GM12878 (cell line): ENCODE measurements at regions not wholly inside any gene's neighbourhood (a gene's known extent, or its start where the extent isn't known, plus 50 kb on each side); places are given as distances from the start of the nearest gene placed in this dataset.

ENCODE experiments used
- ATAC-seq: fragments of 200-7000 bp; cut with Tn5 transposase; 3 replicates; pipeline ENCODE4 v1.9.1; 2020; ENCODE audit warnings: mild to moderate bottlenecking, moderate library complexity
- BruUV-seq: library from RNA; stranded (reverse); fragments of 400-500 nt; replicated peaks from 2 replicates; lab custom pipeline; 2021; lab: Mats Ljungman, UMichigan
- CTCF ChIA-PET: fragments of 300-600 bp; sonication (Branson Sonifier 250); formaldehyde crosslinking; extraction: SDS; loops from one replicate; lab custom pipeline; 2021; ENCODE audit warnings: inconsistent platforms; lab: Yijun Ruan, JAX
- POLR2A ChIA-PET: fragments of 350-600 bp; formaldehyde crosslinking; extraction: SDS; loops from one replicate; lab custom pipeline; 2021; ENCODE audit warnings: inconsistent platforms; lab: Charles Lee
- RAD21 ChIA-PET: fragments of 300-600 bp; sonication (Branson Sonifier 250); formaldehyde crosslinking; loops from one replicate; lab custom pipeline; 2023; ENCODE audit warnings: antibody characterized with exemption; ENCODE audit not compliant: unreplicated experiment; lab: Charles Lee
- SMC1A ChIA-PET: fragments of 300-600 bp; sonication (Branson Sonifier 250); formaldehyde crosslinking; loops from one replicate; lab custom pipeline; 2023; ENCODE audit not compliant: unreplicated experiment, uncharacterized antibody; lab: Charles Lee
- DNase-seq: peaks from one replicate; pipeline ENCODE4 v3.0.0-alpha.2; 2011; ENCODE audit warnings: low read depth, low spot score
- FAIRE-seq: peaks from 3 replicates; lab custom pipeline; 2011; peaks lifted over from hg19 to GRCh38; lab: Jason Lieb, UNC
- H2AFZ ChIP-seq: 2 replicates; pipeline ENCODE4 v1.6.0; 2011; ENCODE audit warnings: low read depth, low read length, control low read depth; ENCODE audit not compliant: control insufficient read depth
- H3K27ac ChIP-seq: 2 replicates; pipeline ENCODE4 v1.5.1; 2011; ENCODE audit warnings: control low read depth; ENCODE audit not compliant: control insufficient read depth, insufficient read depth
- H3K27me3 ChIP-seq, 2 experiments: replicated peaks in 1 of 2; 2 replicates each; pipeline versions ENCODE4 v1.6.0 to v1.6.1; 2011; ENCODE audit warnings: low read length in 1 of 2; ENCODE audit not compliant: control insufficient read depth in 2 of 2, insufficient read depth in 2 of 2
- H3K36me3 ChIP-seq, 2 experiments: 2 replicates each; pipeline ENCODE4 v1.5.1; 2011; ENCODE audit warnings: low read length in 1 of 2; ENCODE audit not compliant: control insufficient read depth in 2 of 2, insufficient read depth in 2 of 2
- H3K4me1 ChIP-seq: 2 replicates; pipeline ENCODE4 v1.6.1; 2011; ENCODE audit warnings: mild to moderate bottlenecking, low read length, moderate library complexity, mixed read lengths; ENCODE audit not compliant: control insufficient read depth, insufficient read depth
- H3K4me2 ChIP-seq: 2 replicates; pipeline ENCODE4 v1.6.0; 2011; ENCODE audit warnings: control low read depth; ENCODE audit not compliant: control insufficient read depth, insufficient read depth
- H3K4me3 ChIP-seq: fragments of 200-600 bp; sonication (generic); 2 replicates; pipeline ENCODE4 v1.5.1; 2016
- H3K79me2 ChIP-seq: 2 replicates; pipeline ENCODE4 v1.6.0; 2011; ENCODE audit warnings: low read length; ENCODE audit not compliant: control insufficient read depth, insufficient read depth
- H3K9ac ChIP-seq: 2 replicates; pipeline ENCODE4 v1.8.0; 2011; ENCODE audit warnings: low read length, control low read depth, mixed read lengths; ENCODE audit not compliant: control insufficient read depth, insufficient read depth
- H3K9me3 ChIP-seq: replicated peaks from 3 replicates; pipeline ENCODE4 v1.5.1; 2011; ENCODE audit warnings: mild to moderate bottlenecking, low read length; ENCODE audit not compliant: control insufficient read depth, insufficient read depth
- H4K20me1 ChIP-seq: 2 replicates; pipeline ENCODE4 v1.6.0; 2011; ENCODE audit not compliant: control insufficient read depth, insufficient read depth
- BHLHE40 ChIP-seq, 2 experiments: fragments of 450-650 bp in 1 of 2; IDR thresholded peaks; 2 replicates each; pipeline ENCODE4 v1.6.1; 2011 to 2017; ENCODE audit warnings: low read depth in 2 of 2, borderline replicate concordance in 1 of 2, improper control_type of control experiment in 1 of 2, low read length in 1 of 2, mild to moderate bottlenecking in 1 of 2
- CEBPB ChIP-seq, 2 experiments: fragments of 150-350 bp in 1 of 2; IDR thresholded peaks; 2 replicates each; pipeline ENCODE4 v1.6.1; 2012 to 2014; ENCODE audit warnings: low read depth in 2 of 2, low read length in 2 of 2, borderline replicate concordance in 1 of 2, inconsistent platforms in 1 of 2
- NRF1 ChIP-seq: conservative IDR thresholded peaks from 2 replicates; pipeline ENCODE4 v1.6.1; 2011; ENCODE audit warnings: mild to moderate bottlenecking, low read depth, low read length, improper control_type of control experiment
- RFX5 ChIP-seq: IDR thresholded peaks from 2 replicates; pipeline ENCODE4 v1.6.1; 2011; ENCODE audit warnings: low read depth, low read length, improper control_type of control experiment
- SIX5 ChIP-seq: IDR thresholded peaks from 2 replicates; pipeline ENCODE4 v1.6.1; 2011; ENCODE audit warnings: mild to moderate bottlenecking, low read depth, low read length, moderate library complexity; ENCODE audit not compliant: severe bottlenecking
- SMAD1 ChIP-seq: fragments of 450-650 bp; IDR thresholded peaks from 2 replicates; pipeline ENCODE4 v1.6.1; 2018; ENCODE audit warnings: mild to moderate bottlenecking, low read depth; ENCODE audit not compliant: partially characterized antibody
- SRF ChIP-seq, 2 experiments: IDR thresholded peaks; 2 replicates each; pipeline ENCODE4 v1.6.1; 2011; ENCODE audit warnings: low read depth in 2 of 2, low read length in 2 of 2, mild to moderate bottlenecking in 1 of 2, moderate library complexity in 1 of 2
- TCF12 ChIP-seq: IDR thresholded peaks from 2 replicates; pipeline ENCODE4 v1.6.1; 2011; ENCODE audit warnings: low read depth, mild to moderate bottlenecking, low read length
- YY1 ChIP-seq: IDR thresholded peaks from 2 replicates; pipeline ENCODE4 v1.6.1; 2011; ENCODE audit warnings: low read depth, mild to moderate bottlenecking, low read length
- ZNF24 ChIP-seq: fragments of 450-650 bp; IDR thresholded peaks from 2 replicates; pipeline ENCODE4 v1.6.1; 2017; ENCODE audit warnings: antibody characterized with exemption, mild to moderate bottlenecking
- WGBS: methylation state at CpG from one replicate; pipeline ENCODE4 v1.1.6; 2016; ENCODE audit warnings: low lambda C conversion rate; ENCODE audit not compliant: insufficient replicate concordance, insufficient coverage; ENCODE audit errors: missing lambda C conversion rate; 5-methylcytosine and 5-hydroxymethylcytosine counted together
- in situ Hi-C: fragments of 300-500 bp; cut with MboI; formaldehyde crosslinking; loops from 9 replicates; pipeline ENCODE4 v1.14.3; 2018; ENCODE audit warnings: mixed read lengths
- intact Hi-C: fragments of 100-400 bp; cut with micrococcal nuclease; formaldehyde crosslinking; loops from one replicate; pipeline ENCODE4 v1.14.2; 2022; ENCODE audit not compliant: unreplicated experiment

- ATAC-seq (peak; percentile 24), DNase-seq (no peak), FAIRE-seq (no peak)
- no peak overlapping the region for H3K27ac ChIP-seq
- no peak overlapping the region for H2AFZ ChIP-seq
- H3K4me1 ChIP-seq = no peaks in the 10 kb centered on the region
- no peak overlapping the region for H3K9ac ChIP-seq
- no peaks in the 10 kb centered on the region for H4K20me1 ChIP-seq
- intact Hi-C loops = no loop called here
- no peak for TF ChIP-seq RFX5
- no peak for TF ChIP-seq CEBPB (IDR thresholded peaks at IDR 0.05; ENCODE audit: borderline replicate concordance in 1 of 2, low read depth in 2 of 2, low read length in 2 of 2)
- no peak for TF ChIP-seq NRF1
- TF ChIP-seq SIX5 = no peak
- H3K4me3 ChIP-seq = no peak overlapping the region
- BruUV-seq = no TSS peak
- WGBS = 22% methylated on average over 3 of the region's 3 CpGs
- ChIA-PET SMC1A (interaction anchor here (0.5 kb wide), 1 partner anchor 456 kb away, joined by 3 read pairs; no protein-coding TSS in a partner anchor), POLR2A (no interaction called here), CTCF (interaction anchor here (1.2 kb wide), 1 partner anchor 331 kb away, joined by 3 read pairs; no protein-coding TSS in a partner anchor), RAD21 (no interaction called here)
- no peaks in the 10 kb centered on the region for H3K79me2 ChIP-seq
- no peaks in the 10 kb centered on the region for H3K9me3 ChIP-seq
- in situ Hi-C loops = no loop called here
- H3K27me3 ChIP-seq = no peaks in the 10 kb centered on the region
- no peaks in the 10 kb centered on the region for H3K36me3 ChIP-seq
- no peak overlapping the region for H3K4me2 ChIP-seq
Observed at GRCh38 chr6:22709803-22710202, 140.4 kb downstream of the HDGFL1 start.

- H3K9me3 ChIP-seq = no peaks in the 10 kb centered on the region
- FAIRE-seq (no peak), ATAC-seq (peak; percentile 70), DNase-seq (no peak)
- H3K36me3 ChIP-seq = no peaks in the 10 kb centered on the region
- H3K4me2 ChIP-seq = no peak overlapping the region
- H3K27ac ChIP-seq = no peak overlapping the region
- H3K79me2 ChIP-seq = no peaks in the 10 kb centered on the region
- CTCF ChIA-PET = no interaction called here
- RAD21 ChIA-PET = no interaction called here
- H3K4me1 ChIP-seq = no peaks in the 10 kb centered on the region
- H3K27me3 ChIP-seq = no peaks in the 10 kb centered on the region
- H3K4me3 ChIP-seq = no peak overlapping the region
- POLR2A ChIA-PET = interaction anchor here (0.6 kb wide), 2 partner anchors 29 to 68 kb away, joined by 3 to 4 read pairs; no protein-coding TSS in a partner anchor
- SMC1A ChIA-PET = interaction anchor here (0.6 kb wide), 1 partner anchor 16 kb away, joined by 3 read pairs; no protein-coding TSS in a partner anchor
- H2AFZ ChIP-seq = no peak overlapping the region
- 93% methylated on average over 1 of the region's 1 CpG for WGBS
- H4K20me1 ChIP-seq = no peaks in the 10 kb centered on the region
- H3K9ac ChIP-seq = no peak overlapping the region
- in situ Hi-C loops (no loop called here), intact Hi-C loops (no loop called here)
- BruUV-seq = no TSS peak
- TF ChIP-seq SRF (IDR thresholded peaks at IDR 0.05; ENCODE audit: low read depth in 2 of 2, low read length in 2 of 2) = no peak
- TF ChIP-seq TCF12 = no peak
- TF ChIP-seq BHLHE40 (IDR thresholded peaks at IDR 0.05; ENCODE audit: borderline replicate concordance in 1 of 2, low read depth in 2 of 2, low read length in 1 of 2) = no peak
- TF ChIP-seq YY1 = no peak
- no peak for TF ChIP-seq SMAD1
- TF ChIP-seq ZNF24 = no peak
Observed at GRCh38 chr6:22716721-22717120, 147.4 kb downstream of the HDGFL1 start.
